Brain microvascular endothelial cell (primary cell): ENCODE measurements at regions not wholly inside any gene's neighbourhood (a gene's known extent, or its start where the extent isn't known, plus 50 kb on each side); places are given as distances from the start of the nearest gene placed in this dataset.
A peak's percentile ranks its signal among the peaks of the same experiment; 100 is the strongest.

Experiments used
- DNase-seq: peaks from one replicate; pipeline ENCODE4 v3.0.0-alpha.2; 2020
- H3K27ac ChIP-seq: fragments of 250-450 bp; sonication (Bioruptor Pico); 2 replicates; pipeline ENCODE4 v1.5.1; 2020; ENCODE audit warnings: mild to moderate bottlenecking, moderate library complexity
- H3K27me3 ChIP-seq: fragments of 250-450 bp; sonication (Bioruptor Pico); replicated peaks from 2 replicates; pipeline ENCODE4 v1.5.1; 2020; ENCODE audit warnings: mild to moderate bottlenecking
- H3K36me3 ChIP-seq: fragments of 250-450 bp; sonication (Bioruptor Pico); replicated peaks from 2 replicates; pipeline ENCODE4 v1.5.1; 2020; ENCODE audit warnings: mild to moderate bottlenecking
- H3K4me3 ChIP-seq: 2 replicates; pipeline ENCODE4 v1.5.1; 2011; ENCODE audit warnings: low read depth, mild to moderate bottlenecking, control low read depth, low read length, moderate library complexity
- CTCF ChIP-seq: IDR thresholded peaks from 2 replicates; pipeline ENCODE4 v1.5.1; 2011; ENCODE audit warnings: low read depth, mild to moderate bottlenecking, moderate library complexity, low read length, control low read depth, inconsistent platforms; ENCODE audit errors: missing control alignments
- in situ Hi-C: cut with HindIII; loops from 2 replicates; pipeline ENCODE4 v1.10.0; 2017; ENCODE audit warnings: low sequenced_read_pairs, low pct_ligation_motif_present

DNA sequence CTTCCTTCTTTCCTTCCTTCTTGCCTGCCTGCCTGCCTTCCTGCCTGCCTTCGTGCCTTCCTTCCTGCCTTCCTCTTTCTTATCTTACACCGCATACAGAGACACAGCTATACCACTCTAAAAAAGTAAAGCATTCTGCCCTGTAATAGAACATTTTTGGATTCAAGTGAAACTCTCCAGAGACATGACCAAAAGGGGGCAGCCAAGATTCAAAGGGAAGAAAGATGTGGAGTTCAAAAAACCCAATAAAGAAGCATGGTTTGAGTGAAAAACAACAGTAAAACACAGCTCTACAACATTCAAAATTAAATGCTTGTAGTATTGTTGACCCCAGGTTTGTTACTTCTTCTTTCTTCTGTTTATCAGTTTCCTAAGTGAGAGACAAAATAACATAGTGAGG is 914.9 kb upstream of the PCDH7 start:
- Histone ChIP-seq H3K36me3 (no peaks in the 10 kb centered on the region), H3K27ac (no peak overlapping the region), H3K27me3 (no peaks in the 10 kb centered on the region), H3K4me3 (no peak overlapping the region)
- no peak for DNase-seq
- in situ Hi-C loops: no loop called here
- TF ChIP-seq CTCF: peak; percentile 18

- no peak for DNase-seq
- TF ChIP-seq CTCF: no peak
- Histone ChIP-seq H3K27ac (no peak overlapping the region), H3K36me3 (no peaks in the 10 kb centered on the region), H3K27me3 (no peaks in the 10 kb centered on the region), H3K4me3 (no peak overlapping the region)
- in situ Hi-C loops: no loop called here
Observed at GRCh38 chr4:29805916-29806480, 914.2 kb upstream of the PCDH7 start.

- no peak for TF ChIP-seq CTCF
Observed at GRCh38 chr4:29817961-29818360, 902.2 kb upstream of the PCDH7 start.

GRCh38 chr4:29829067-29829466 is 891.1 kb upstream of the PCDH7 start:
- Histone ChIP-seq H3K4me3 (no peak overlapping the region), H3K27me3 (no peaks in the 10 kb centered on the region), H3K36me3 (no peaks in the 10 kb centered on the region), H3K27ac (no peak overlapping the region)
- no peak for TF ChIP-seq CTCF
- in situ Hi-C loops: no loop called here
- DNase-seq: no peak

More at GRCh38 chr4:29817961-29818360, 902.2 kb upstream of the PCDH7 start:
- in situ Hi-C loops: no loop called here
- no peak overlapping the region for H3K27ac ChIP-seq
- no peaks in the 10 kb centered on the region for H3K36me3 ChIP-seq
- no peak for DNase-seq
- no peaks in the 10 kb centered on the region for H3K27me3 ChIP-seq
- H3K4me3 ChIP-seq: no peak overlapping the region

DNA sequence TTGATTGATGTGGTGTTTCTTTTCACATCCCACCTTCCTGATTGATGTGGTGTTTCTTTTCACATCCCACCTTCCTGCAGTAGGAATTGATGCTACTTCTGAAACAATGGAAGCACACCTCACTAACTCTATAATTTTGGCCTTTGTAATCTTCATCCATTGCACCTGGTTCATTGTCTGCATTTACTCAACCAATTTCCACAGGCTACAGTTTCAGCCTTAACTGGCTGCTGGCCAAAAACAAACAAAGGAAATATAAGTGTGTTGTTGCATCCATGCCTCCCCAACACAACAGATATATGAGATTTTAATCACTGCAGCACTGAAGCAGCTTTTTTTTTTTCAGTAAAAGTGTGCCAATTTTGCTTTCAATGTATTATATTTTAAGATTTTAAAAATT is 867.6 kb upstream of the PCDH7 start:
- Histone ChIP-seq H3K4me3 (no peak overlapping the region), H3K36me3 (no peaks in the 10 kb centered on the region), H3K27me3 (no peaks in the 10 kb centered on the region), H3K27ac (no peak overlapping the region)
- no peak for DNase-seq
- TF ChIP-seq CTCF: no peak
- in situ Hi-C loops: no loop called here

DNA sequence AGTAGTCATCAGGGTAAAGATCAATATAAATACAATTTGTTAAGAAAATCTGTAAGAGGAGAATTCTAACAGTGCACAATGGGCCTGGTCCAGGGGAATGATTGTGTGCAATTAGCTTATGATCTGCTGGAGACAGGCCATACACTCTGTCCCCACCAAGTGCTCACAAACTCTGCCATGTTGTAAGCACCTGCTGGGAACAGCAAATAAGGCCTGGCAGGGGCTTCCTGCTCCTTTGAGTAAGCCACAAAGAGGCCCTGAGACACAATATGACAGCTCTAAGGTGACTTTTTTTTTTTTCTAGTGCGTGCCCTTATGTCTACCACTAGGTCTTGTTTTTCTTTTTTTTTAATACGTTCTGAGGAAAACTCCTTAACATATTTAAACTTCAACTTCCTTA is 866.3 kb upstream of the PCDH7 start:
- TF ChIP-seq CTCF: no peak
- Histone ChIP-seq H3K27me3 (no peaks in the 10 kb centered on the region), H3K36me3 (no peaks in the 10 kb centered on the region), H3K4me3 (no peak overlapping the region), H3K27ac (no peak overlapping the region)
- no peak for DNase-seq
- in situ Hi-C loops: no loop called here
